ENCODE measurements at regions not wholly inside any gene's neighbourhood (a gene's known extent, or its start where the extent isn't known, plus 50 kb on each side); places are given as distances from the start of the nearest gene placed in this dataset.

GRCh38 chr11:56799691-56800210, 51.3 kb upstream of the OR9G4 start:
- no peak for TF ChIP-seq POLR2A (IDR thresholded peaks at IDR 0.05)
- TF ChIP-seq CTCF (IDR thresholded peaks at IDR 0.05): no peak

Measured in prostate gland (tissue), 2 donors.